ENCODE measurements at regions not wholly inside any gene's neighbourhood (a gene's known extent, or its start where the extent isn't known, plus 50 kb on each side); places are given as distances from the start of the nearest gene placed in this dataset.
"Not testable (repeated sequence)": the region's sequence is repeated elsewhere in the genome, so short reads cannot be mapped to it uniquely, and the experiment has no call there.

DNA sequence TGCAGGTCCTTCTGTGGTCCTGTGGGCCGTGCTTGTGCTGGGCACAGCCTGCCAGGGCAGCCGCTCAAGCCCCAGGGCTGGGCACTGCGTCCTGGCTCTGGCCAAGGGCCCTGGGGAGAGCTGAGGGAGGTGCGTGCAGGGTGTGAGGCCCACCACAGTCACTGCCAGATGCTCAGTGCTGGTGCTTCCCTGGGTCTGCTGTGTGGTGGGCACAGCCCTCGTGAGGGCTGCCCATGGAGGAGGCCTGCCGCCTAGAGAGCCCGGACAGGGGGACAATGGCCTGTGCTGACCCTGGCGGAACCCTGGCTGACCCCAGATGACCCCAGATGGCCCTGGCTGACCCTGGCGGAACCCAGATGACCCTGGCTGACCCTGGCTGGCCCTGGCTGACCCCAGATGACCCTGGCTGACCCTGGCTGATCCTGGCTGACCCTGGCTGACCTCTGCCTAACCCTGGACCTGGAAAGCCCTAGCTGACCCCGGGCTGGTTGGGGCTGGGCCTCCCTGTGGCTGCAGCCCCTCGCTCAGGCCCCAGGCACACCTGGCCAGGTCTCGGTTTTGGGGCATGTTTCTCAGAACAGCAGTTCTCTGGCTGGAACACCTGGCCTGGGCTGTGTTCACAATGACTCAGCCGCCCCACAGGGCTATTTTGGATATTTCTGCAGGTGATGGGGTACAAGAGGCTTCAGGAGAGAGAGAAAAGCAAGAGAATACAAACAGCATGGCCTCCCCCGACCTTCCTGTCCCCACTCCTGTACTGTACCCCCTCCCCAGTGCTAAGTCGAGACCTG is 55.4 kb downstream of the TMEM121 start:
- DNase-seq (ENCODE audit: low read depth in 1 of 2, low spot score in 1 of 2), result no peak

DNA sequence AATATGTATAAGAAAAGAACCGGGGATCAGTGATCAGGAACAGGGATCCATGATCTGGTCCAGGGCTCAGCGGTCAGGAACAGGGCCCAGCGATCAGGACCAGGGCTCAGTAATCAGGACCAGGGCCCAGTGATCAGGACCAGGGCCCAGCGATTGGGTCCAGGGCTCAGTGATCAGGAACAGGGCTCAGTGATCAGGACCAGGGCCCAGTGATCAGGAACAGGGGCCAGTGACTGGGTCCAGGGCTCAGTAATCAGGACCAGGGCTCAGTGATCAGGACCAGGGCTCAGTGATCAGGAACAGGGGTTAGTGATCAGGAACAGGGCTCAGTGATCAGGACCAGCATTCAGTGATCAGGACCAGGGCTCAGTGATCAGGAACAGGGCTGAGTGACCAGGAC is 56.3 kb downstream of the TMEM121 start:
- no peak for DNase-seq (ENCODE audit: low read depth in 1 of 2, low spot score in 1 of 2)

DNA sequence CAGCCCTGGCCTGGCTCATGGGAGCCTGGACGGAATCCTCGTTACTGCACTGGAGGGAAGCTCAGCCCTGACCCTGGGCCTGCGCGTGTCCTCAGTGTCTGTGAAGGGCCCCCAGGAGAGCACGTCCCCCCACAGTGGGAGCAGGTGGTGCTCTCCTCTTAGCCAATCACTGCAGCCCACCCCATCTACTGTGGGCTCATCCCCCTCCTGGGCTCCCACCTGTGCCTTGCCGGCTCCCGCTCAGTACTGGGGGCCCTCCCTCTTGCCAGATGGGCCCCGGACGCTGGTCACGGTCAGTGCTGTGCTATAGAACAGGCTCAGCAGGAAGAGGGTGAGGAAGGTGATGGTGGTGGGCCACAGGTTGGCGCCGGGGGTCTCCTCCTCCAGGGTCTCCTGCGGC is 57.5 kb downstream of the TMEM121 start:
- not testable (repeated sequence) for DNase-seq (ENCODE audit: low read depth in 1 of 2, low spot score in 1 of 2)

DNA sequence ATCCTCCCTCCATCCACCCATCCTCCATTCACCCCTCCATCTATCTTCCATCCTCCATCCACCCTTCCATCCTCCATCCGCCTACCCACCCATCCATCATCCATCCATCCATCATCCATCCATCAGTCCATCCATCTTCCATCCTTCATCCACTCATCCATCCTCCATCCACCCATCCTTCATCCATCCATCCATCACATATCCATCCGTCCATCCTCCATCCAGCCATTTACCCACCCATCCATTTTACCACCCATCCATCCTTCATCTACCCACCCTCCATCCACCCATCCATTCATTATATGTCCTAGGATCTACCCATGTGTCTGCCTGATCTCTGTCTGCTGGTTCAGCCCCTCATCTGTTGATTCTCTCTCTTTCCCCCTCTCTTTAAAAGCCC is 58.9 kb downstream of the TMEM121 start:
- DNase-seq (ENCODE audit: low read depth in 1 of 2, low spot score in 1 of 2), result not testable (repeated sequence)

DNA sequence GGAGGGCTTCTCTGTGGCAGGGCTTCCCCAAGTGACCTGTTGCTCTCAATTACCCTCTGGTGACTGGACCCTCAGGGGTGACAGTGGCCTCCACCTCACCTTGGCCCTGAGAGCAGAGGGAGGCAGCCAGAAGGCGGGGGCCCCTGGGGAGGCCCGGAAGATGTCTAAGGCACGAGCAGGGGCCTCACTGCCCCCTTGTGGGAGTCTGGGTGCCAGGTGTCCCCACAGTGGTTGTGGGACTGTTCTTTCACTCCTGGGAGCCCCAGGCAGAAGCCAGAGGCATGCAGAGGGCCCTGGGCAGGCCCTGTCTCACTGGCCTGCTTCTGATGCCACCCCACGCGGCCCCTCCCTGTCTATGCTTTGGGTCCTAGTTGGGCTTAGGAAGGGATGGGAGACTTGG is 59.3 kb downstream of the TMEM121 start:
- DNase-seq (ENCODE audit: low read depth in 1 of 2, low spot score in 1 of 2), result not testable (repeated sequence)

DNA sequence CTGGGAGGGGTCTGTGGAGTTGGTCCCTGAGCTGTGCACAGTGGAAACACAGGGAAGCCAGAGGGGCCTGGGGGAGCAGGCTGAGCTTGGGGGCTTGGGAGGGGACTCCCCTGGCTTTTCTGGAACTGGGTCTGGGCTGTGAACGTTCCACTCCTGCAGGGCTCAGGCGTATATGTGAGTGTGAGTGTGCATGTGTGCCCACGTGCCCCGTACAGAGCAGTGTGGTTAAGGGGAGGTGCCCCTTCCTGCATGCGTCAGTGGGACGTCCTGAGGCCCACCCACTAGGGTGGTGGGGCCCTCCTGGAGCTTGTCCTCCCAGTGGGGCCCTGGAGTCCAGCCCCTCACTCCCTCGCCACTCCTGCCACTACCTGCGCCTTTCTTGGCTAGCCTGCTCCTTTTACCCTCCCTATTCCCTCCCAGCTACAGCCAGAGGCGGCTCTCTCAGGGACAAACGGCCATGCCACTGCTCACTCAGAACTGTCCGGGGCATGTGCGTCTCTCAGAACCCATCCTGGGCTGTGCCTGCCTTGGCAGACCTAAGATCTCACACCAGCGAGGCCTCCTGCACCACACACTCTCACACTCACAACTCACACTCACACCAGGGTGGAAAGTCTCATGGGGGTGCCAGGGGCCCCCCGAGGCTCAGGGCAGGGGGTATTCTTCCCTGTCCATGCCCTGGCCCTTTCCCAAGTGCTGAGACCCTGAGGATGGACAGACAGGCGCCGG is 59.9 kb downstream of the TMEM121 start:
- not testable (repeated sequence) for DNase-seq (ENCODE audit: low read depth in 1 of 2, low spot score in 1 of 2)

DNA sequence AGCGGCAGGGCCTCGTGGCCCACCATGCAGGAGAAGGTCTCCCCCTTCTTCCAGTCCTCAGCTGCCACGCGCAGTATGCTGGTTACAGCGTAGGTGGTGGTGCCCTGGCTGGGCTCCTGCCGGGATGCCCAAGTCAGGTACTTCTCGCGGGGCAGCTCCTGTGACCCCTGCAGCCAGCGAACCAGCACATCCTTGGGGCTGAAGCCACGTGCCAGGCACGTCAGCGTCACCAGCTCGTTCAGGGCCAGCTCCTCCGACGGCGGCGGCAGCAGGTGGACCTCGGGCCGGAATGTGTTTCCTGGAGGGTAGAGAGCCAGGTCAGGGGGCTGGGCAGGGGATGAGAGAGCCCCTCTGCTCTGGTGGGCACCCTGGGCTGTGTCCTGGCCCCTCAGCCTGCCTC is 60.7 kb downstream of the TMEM121 start:
- not testable (repeated sequence) for DNase-seq (ENCODE audit: low read depth in 1 of 2, low spot score in 1 of 2)

DNA sequence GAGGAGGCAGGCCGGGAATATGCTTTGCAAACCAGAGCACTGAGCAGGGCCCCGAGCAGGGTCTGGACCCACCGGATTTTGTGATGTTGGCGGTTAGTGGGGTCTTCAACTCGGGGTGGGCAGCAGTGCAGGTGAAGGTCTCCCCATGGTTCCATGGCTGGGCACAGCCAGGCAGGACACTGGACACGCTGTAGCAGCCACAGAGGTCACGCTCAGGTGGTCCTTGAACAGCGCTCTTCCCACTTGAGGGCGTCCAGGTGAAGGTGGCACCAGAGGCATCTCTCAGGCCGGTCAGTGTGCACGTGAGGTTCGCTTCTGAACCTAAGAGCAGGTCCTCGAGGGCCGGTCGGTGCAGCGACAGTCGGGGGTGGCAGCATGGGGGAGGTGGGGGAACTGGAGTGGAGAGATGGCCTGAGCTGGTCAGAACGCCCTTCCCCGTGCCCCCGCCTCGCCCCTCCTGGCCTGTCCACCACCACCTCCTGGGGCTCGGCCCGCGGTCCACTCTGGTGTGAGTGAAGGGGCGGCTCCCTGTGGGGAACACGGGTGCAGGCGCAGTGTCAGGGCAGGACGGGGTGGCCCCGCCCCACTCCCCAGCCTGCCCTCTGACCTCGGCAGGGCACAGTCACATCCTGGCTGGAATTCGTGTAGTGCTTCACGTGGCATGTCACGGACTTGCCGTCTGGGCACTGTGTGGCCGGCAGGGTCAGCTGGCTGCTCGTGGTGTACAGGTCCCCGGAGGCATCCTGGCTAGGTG is 61.3 kb downstream of the TMEM121 start:
- not testable (repeated sequence) for DNase-seq (ENCODE audit: low read depth in 1 of 2, low spot score in 1 of 2)

DNA sequence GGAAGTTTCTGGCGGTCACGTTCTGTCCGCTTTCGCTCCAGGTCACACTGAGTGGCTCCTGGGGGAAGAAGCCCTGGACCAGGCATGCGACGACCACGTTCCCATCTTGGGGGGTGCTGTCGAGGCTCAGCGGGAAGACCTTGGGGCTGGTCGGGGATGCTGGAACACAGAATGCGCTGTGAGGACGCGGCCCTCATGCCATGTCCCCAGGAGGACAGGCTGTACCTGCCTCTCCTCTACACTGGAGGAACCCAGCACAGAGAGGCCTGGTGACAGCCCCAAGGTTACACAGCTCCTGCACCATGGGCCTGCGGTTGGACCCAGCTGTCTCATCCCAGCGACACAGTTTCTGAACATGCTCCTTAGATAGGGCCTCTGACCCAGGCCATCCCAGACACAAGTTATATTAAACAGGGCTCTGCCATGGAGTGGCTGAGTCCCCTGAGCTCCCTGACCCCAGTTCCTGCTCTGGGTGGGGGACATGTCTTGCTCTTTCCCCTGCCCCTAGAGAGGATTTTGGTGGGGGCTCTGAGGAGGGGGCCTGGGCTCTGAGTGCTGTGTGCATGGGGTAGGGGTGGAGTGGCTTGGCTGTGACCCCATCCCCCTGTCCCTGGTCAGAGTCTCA is 62.0 kb downstream of the TMEM121 start:
- no peak for DNase-seq (ENCODE audit: low read depth in 1 of 2, low spot score in 1 of 2)

DNA sequence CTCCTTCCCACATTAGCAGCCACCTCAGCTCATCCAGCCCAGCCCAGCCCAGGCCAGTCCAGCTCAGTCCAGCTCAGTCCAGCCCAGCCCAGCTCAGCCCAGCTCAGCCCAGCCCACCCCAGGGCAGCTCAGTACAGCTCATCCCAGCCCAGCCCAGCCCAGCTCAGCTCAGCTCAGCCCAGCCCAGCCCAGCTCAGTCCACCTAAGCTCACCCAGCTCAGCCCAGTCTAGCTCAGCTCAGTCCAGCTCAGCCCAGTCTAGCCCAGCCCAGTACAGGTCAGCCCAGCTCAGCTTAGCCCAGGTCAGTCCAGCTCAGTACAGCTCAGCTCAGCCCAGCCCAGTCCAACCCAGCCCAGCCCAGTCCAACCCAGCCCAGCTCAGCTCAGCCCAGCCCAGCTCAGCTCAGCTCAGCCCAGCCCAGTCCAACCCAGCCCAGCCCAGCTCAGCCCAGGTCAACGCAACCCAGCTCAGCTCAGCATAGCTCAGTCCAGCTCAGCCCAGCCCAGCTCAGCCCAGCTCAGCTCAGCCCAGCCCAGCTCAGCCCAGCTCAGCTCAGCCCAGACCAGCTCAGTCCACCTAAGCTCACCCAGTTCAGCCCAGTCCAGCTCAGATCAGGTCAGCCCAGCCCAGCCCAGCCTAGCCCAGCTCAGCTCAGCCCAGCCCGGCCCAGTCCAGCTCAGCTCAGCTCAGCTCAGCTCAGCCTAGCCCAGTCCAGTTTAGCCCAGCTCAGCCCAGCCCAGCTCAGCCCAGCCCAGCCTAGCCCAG is 63.0 kb downstream of the TMEM121 start:
- DNase-seq (ENCODE audit: low read depth in 1 of 2, low spot score in 1 of 2), result no peak

DNA sequence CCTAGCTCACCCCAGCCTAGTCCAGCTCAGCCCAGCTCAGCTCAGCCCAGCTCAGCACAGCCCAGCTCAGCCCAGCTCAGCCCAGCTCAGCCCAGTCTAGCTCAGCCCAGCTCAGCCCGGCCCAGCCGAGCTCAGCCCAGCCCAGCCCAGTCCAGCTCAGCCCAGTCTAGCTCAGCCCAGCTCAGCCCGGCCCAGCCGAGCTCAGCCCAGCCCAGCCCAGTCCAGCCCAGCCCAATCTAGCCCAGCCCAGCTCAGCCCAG is 63.5 kb downstream of the TMEM121 start:
- DNase-seq (ENCODE audit: low read depth in 1 of 2, low spot score in 1 of 2), result not testable (repeated sequence)

DNA sequence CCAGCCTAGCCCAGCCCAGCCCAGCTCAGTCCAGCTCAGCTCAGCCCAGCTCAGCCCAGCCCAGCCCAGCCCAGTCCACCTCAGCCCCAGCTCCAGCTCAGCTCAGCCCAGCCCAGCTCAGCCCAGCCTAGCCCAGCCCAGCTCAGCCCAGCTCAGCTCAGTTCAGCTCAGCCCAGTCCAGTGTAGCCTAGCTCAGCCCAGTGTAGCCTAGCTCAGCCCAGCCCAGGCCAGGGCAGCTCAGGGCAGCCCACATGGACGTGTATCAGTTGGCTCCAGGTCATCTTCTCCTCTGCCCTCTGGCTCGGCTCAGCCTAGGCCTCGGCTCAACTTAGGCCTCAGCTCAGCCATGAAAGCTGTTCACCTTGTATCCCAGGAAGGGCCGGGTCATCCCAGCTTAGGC is 64.7 kb downstream of the TMEM121 start:
- DNase-seq (ENCODE audit: low read depth in 1 of 2, low spot score in 1 of 2), result no peak

DNA sequence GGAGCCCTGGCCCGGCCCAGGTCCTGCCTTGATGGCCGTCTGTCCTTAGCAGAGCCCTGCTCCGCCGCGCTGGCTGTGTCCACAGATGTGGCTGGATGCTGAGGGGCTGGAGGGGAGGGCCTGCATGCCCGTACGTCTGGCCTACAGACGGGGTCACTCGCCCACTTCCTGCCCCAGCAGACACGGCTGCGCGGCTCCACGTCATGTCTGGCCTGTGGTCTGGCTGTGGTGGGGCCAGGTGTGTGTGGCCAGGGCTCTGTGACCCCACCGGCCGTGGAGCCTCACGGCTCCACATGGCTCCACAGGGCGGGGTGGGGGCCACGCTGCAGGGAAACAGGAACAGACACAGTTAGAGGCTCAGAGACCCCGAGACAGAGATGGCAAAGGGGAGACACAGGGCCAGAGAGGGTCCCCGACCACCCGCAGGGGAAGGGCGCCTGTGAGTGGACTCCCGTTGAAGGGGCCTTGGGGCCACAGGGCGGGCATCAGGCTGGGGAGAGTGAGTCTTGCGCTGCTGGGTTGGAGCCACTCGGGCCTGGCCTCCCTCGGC is 65.5 kb downstream of the TMEM121 start:
- DNase-seq (ENCODE audit: low read depth in 1 of 2, low spot score in 1 of 2), result not testable (repeated sequence)

DNA sequence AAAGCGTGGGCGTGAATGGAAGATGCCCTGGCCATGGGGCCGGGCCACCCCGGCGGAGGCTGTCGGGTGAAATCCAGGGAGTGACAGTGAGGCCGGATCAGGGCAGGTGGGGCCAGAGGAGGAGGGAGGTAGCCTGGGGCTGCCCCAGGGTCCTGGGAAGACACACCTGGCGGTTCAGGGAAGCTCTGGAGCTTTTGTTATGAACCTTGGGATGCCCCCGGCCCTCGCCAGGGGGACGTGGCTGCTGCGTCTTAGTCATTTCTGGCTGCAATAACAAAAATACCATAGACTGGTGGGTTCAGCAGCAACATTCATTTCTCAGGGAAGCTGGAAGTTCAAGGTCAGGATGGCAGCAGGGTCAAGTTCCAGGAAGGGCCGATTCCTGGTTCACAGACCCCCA is 66.3 kb downstream of the TMEM121 start:
- DNase-seq (ENCODE audit: low read depth in 1 of 2, low spot score in 1 of 2), result not testable (repeated sequence)

DNA sequence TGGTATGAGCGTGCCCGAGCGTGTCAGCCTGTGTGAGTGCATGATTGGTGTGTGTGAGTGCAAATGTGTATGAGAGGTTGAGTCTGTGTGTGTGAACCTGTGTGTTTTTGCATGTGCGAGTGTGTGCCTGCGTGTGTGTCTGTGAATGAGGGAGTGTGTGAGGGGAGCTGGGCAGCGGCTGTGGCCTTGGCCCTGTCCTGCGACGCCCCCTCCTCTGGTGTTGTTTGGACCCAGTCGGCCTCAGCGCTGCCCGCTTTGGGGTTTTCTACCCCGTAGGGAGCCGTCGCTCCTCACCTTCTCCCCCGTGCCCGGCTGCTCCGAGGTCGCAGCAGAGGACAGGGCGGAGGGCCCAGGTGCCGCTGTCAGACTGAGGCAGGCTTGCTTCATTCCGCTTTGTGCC is 69.0 kb downstream of the TMEM121 start:
- not testable (repeated sequence) for DNase-seq (ENCODE audit: low read depth in 1 of 2, low spot score in 1 of 2)

DNA sequence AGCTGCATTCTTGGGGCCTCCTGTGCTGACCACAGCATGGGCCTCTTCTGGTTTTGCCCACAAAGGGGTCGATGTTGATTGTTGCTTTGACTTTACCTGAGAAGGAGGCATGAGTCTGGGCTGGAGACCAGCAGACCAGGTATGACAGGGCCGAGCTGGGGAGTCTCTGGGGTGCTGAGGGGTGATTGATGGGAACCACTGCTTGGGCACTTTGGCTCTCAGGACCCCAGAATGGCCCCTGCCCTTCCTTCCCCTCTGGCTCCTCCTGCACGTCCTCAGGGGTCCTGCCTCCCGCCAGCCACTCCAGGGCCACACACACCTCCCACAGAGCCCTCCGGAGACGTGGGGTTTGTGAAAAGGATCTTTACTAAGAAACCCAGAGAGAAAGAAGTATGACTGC is 70.0 kb downstream of the TMEM121 start:
- DNase-seq (ENCODE audit: low read depth in 1 of 2, low spot score in 1 of 2), result not testable (repeated sequence)

DNA sequence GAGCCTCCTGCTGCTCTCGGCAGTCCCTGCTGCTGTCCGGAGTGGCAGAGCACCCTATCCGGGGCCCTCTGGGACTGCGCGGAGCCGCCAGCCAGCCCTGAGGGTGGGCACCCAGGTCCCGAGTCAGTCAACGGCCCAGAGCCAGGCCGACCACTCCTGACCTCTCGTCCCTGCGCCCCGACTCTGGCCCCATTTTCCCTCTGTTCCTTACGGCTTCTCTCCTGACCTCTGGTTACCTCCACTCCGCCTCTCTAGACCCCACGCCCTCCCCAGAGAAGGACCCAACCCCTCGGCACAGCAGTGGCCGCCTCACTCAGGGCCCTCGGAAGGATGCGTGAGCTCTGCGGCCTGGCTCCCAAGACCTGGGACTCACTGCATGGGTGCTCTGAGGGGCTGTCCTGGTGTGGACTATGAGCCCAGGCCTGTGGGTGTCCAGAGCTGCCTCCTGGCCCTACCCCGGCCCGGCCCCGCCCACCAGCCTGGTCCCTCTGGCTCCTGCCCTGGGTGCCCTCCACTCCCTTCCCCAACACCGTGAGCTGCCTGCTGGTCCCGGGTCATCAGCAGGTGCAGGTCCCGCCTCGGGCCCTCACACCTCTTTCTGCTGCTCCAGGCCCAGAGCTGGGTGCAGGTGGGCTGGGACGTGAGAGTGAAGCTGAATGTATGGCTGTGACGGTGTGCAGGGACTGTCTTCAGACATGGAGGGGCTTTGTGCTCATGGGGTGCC is 71.8 kb downstream of the TMEM121 start:
- DNase-seq (ENCODE audit: low read depth in 1 of 2, low spot score in 1 of 2), result not testable (repeated sequence)

DNA sequence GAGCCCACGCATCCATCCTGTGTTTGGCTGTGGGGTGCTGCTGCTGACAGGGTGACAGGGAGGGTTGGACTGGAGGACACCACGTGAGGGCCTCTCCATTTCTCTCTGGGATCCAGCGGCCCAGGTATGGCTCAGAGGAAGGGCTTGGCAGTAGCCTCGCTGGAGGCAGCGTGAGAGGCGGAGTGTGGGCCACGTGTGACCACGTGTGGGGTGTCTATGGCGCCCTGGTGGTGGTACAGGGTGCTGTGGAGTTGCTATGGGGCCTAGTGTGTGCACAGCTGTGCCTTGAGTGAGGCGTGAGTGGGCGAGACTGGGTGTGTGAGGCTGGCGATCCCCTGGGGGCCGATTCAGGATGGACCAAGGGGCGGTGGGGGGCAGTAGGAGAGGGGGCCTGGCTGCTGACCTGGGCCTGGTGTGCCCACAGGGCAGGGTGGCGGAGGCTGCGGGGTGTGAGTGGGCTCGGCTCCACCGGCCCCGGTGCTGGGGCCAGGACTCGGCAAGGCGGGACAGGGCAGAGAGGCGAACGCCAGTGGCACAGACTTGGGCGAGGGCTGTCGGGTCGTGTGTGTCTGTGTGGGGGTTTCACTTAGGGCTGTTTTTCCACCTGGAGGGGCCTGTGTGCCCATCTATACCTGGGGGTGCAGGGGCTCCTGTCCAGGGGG is 72.7 kb downstream of the TMEM121 start:
- not testable (repeated sequence) for DNase-seq (ENCODE audit: low read depth in 1 of 2, low spot score in 1 of 2)

DNA sequence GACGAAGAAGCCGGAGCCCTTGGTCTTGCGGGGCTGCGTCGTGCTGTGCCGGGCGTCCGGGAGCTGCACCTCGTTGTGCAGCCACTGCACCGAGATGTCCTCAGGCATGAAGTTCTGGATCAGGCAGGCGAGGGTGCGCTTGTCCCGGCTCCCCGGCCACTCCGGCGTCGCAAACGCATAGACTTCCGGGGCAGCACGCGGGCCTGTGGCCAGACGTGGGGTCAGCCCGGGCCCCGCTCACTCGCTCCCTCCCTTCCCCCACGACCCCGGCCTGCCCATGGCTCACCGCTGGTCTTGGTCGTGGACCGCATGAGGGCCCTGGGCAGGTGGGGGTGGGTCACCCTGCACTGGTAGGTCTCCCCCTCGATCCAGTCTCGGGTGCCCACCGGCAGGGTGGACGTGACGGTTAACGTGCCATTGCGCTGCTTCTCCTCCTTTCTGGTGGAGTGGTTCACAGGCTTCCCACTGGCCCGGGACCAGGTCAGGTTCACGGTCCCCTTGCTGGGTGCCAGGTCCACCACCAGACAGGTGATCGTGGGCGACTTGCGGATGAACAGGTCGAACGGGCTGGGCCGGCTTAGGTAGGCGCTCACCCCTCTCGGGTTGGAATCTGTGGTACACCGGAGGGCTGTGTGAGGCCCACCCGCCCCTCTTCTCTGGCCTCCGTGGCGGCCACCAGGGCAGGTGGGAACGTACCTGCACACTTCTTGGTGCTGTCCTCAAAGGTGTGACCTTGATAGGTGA is 74.0 kb downstream of the TMEM121 start:
- DNase-seq (ENCODE audit: low read depth in 1 of 2, low spot score in 1 of 2), result not testable (repeated sequence)
